Natural killer cell (primary cell): ENCODE measurements at regions not wholly inside any gene's neighbourhood (a gene's known extent, or its start where the extent isn't known, plus 50 kb on each side); places are given as distances from the start of the nearest gene placed in this dataset.

Source experiments
- ATAC-seq, 3 donors: fragments of 150-1000 bp in 2 of 3; fragments of 200-7000 bp in 1 of 3; cut with Tn5 transposase; 1 replicate in 1 of 3; 2 replicates in 2 of 3; pipeline ENCODE4 v1.10.0; 2021; ENCODE audit warnings: mild to moderate bottlenecking in 2 of 3, moderate library complexity in 2 of 3
- DNase-seq, 2 donors: peaks; one replicate each; pipeline versions ENCODE4 v3.0.0 to v3.0.0-alpha.2; 2013 to 2021; ENCODE audit warnings: mixed read lengths in 1 of 2
- H3K27ac ChIP-seq: one replicate; pipeline ENCODE4 v1.5.1; 2013; ENCODE audit warnings: mild to moderate bottlenecking, low read length
- H3K27me3 ChIP-seq: one replicate; pipeline ENCODE4 v1.6.1; 2013; ENCODE audit warnings: low read length; ENCODE audit not compliant: control insufficient read depth, insufficient read depth
- H3K36me3 ChIP-seq: one replicate; pipeline ENCODE4 v1.6.1; 2013; ENCODE audit warnings: low read length; ENCODE audit not compliant: control insufficient read depth, insufficient read depth
- H3K4me1 ChIP-seq: one replicate; pipeline ENCODE4 v1.6.1; 2013; ENCODE audit warnings: low read length; ENCODE audit not compliant: control insufficient read depth, insufficient read depth
- H3K4me3 ChIP-seq: one replicate; pipeline ENCODE4 v1.5.1; 2013; ENCODE audit warnings: low read length
- H3K9me3 ChIP-seq: one replicate; pipeline ENCODE4 v1.6.1; 2013; ENCODE audit warnings: low read length; ENCODE audit not compliant: control insufficient read depth, insufficient read depth
- H3K27ac Mint-ChIP-seq, 2 donors: one replicate each; pipeline ENCODE4 v1.8.0; 2022; ENCODE audit warnings: mild to moderate bottlenecking in 2 of 2, mixed read lengths in 2 of 2, moderate library complexity in 1 of 2
- H3K27me3 Mint-ChIP-seq, 2 donors: one replicate each; pipeline ENCODE4 v1.8.0; 2022; ENCODE audit warnings: low read depth in 2 of 2, mixed read lengths in 2 of 2
- H3K36me3 Mint-ChIP-seq: one replicate; pipeline ENCODE4 v1.8.0; 2022; ENCODE audit warnings: mixed read lengths
- H3K4me1 Mint-ChIP-seq, 2 donors: one replicate each; pipeline ENCODE4 v1.8.0; 2022; ENCODE audit warnings: mixed read lengths in 2 of 2
- H3K4me3 Mint-ChIP-seq: one replicate; pipeline ENCODE4 v1.8.0; 2022; ENCODE audit warnings: mild to moderate bottlenecking, moderate library complexity, mixed read lengths
- H3K9me3 Mint-ChIP-seq, 2 donors: one replicate each; pipeline ENCODE4 v1.8.0; 2022; ENCODE audit warnings: mixed read lengths in 2 of 2
- CTCF ChIP-seq: fragments of 200-600 bp; IDR thresholded peaks from one replicate; pipeline ENCODE4 v1.8.0; 2022; ENCODE audit warnings: antibody characterized with exemption
- WGBS: methylation state at CpG from one replicate; pipeline ENCODE4 v1.1.7; 2013; ENCODE audit warnings: missing lambda C conversion rate; ENCODE audit not compliant: insufficient coverage; 5-methylcytosine and 5-hydroxymethylcytosine counted together
- intact Hi-C: fragments of 100-400 bp; cut with micrococcal nuclease; formaldehyde crosslinking; loops from one replicate; pipeline ENCODE4 v1.14.2; 2022

DNA sequence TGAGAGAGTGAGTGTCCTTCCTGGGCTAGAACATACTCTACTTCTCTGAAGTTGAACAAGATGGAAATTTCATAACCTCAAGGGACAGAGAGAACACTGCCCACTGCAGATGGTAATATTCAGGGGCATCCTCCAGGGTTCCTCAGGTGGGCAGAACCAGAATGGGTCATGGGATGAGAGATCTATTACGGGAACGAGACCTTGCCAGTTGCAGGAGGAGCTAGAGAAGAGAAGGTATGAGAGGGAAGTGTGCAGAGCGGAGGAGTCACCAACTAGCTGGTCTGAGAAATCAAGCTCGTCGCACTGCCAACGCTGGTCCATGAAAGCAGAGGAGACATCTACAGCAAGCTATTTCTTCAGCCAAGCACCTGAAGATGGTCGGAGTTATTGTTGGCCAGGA is 184.7 kb downstream of the TJP1 start:
- intact Hi-C loops = no loop called here
- TF ChIP-seq CTCF = no peak
- H3K4me3 Mint-ChIP-seq = no peak overlapping the region
- no peaks in the 10 kb centered on the region for H3K27me3 ChIP-seq
- no peak overlapping the region for H3K27ac ChIP-seq
- ATAC-seq (no peak), DNase-seq (no peak)
- H3K4me3 ChIP-seq = no peak overlapping the region
- H3K4me1 Mint-ChIP-seq = no peaks in the 10 kb centered on the region
- H3K36me3 ChIP-seq = no peaks in the 10 kb centered on the region
- H3K36me3 Mint-ChIP-seq = no peaks in the 10 kb centered on the region
- H3K4me1 ChIP-seq = no peaks in the 10 kb centered on the region
- H3K27me3 Mint-ChIP-seq = peaks cover 4 to 15% of the 10 kb centered on the region in 2 donors
- H3K27ac Mint-ChIP-seq = no peak overlapping the region
- WGBS = 68% methylated on average over 7 of the region's 7 CpGs
- H3K9me3 ChIP-seq = no peaks in the 10 kb centered on the region
- no peaks in the 10 kb centered on the region for H3K9me3 Mint-ChIP-seq

GRCh38 chr15:29636921-29637320 is 185.3 kb downstream of the TJP1 start:
- intact Hi-C loops = no loop called here
- Histone ChIP-seq H3K4me1 (no peaks in the 10 kb centered on the region), H3K4me3 (no peak overlapping the region), H3K9me3 (no peaks in the 10 kb centered on the region), H3K27me3 (no peaks in the 10 kb centered on the region), H3K36me3 (no peaks in the 10 kb centered on the region), H3K27ac (no peak overlapping the region)
- no peak for DNase-seq
- Mint-ChIP-seq H3K9me3 (no peaks in the 10 kb centered on the region), H3K4me1 (no peaks in the 10 kb centered on the region), H3K4me3 (no peak overlapping the region), H3K36me3 (no peaks in the 10 kb centered on the region), H3K27ac (no peak overlapping the region), H3K27me3 (peaks cover 4 to 15% of the 10 kb centered on the region in 2 donors)
- TF ChIP-seq CTCF = no peak
- ATAC-seq = no peak

GRCh38 chr15:29636140-29636539 is 186.1 kb downstream of the TJP1 start:
- Histone ChIP-seq H3K36me3 (no peaks in the 10 kb centered on the region), H3K9me3 (no peaks in the 10 kb centered on the region), H3K27me3 (no peaks in the 10 kb centered on the region), H3K4me3 (no peak overlapping the region), H3K4me1 (no peaks in the 10 kb centered on the region), H3K27ac (no peak overlapping the region)
- no peak overlapping the region for H3K4me3 Mint-ChIP-seq
- no peaks in the 10 kb centered on the region for H3K9me3 Mint-ChIP-seq
- H3K36me3 Mint-ChIP-seq = no peaks in the 10 kb centered on the region
- peaks cover 4 to 12% of the 10 kb centered on the region in 2 donors for H3K27me3 Mint-ChIP-seq
- DNase-seq (no peak), ATAC-seq (no peak)
- H3K4me1 Mint-ChIP-seq = no peaks in the 10 kb centered on the region
- intact Hi-C loops = no loop called here
- no peak overlapping the region for H3K27ac Mint-ChIP-seq
- WGBS = 90% methylated on average over 13 of the region's 13 CpGs
- TF ChIP-seq CTCF = no peak

DNA sequence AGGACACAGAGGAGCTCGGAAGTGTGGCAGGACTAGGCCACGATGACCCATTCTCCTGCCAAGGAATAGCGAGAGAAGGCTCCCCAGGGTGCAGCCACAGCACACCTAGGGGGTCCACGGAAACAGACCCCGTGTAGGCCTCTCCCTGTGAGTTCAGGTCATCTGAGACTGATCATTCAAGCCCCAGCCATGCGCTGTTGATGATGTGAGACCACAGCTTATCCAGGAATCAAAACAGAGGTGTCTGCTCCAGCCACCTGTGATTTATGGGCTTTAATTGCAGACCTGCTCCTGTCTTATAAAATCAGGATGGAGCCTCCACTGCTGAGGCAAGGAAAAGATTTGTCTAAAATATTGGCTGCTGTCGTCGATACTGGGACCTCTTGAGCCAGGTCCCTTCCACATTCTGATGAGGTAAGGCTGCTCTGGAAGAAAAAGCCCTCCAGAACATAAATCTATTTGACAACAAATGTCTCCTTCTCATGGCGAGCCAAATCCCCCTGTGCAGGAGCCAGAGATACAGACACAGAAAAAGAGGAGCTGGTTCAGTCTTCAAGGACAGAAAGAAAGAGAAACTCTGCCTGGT is 186.7 kb downstream of the TJP1 start:
- Mint-ChIP-seq H3K27ac (no peak overlapping the region), H3K36me3 (no peaks in the 10 kb centered on the region), H3K4me1 (no peaks in the 10 kb centered on the region), H3K4me3 (no peak overlapping the region), H3K9me3 (no peaks in the 10 kb centered on the region), H3K27me3 (peaks cover 4 to 7% of the 10 kb centered on the region in 2 donors)
- TF ChIP-seq CTCF = no peak
- no peaks in the 10 kb centered on the region for H3K4me1 ChIP-seq
- no peak for DNase-seq
- ATAC-seq = no peak
- intact Hi-C loops = no loop called here
- no peaks in the 10 kb centered on the region for H3K36me3 ChIP-seq
- 84% methylated on average over 9 of the region's 9 CpGs for WGBS
- H3K27me3 ChIP-seq = no peaks in the 10 kb centered on the region
- no peaks in the 10 kb centered on the region for H3K9me3 ChIP-seq
- no peak overlapping the region for H3K4me3 ChIP-seq
- H3K27ac ChIP-seq = no peak overlapping the region
